GM12878 (cell line): ENCODE measurements at regions not wholly inside any gene's neighbourhood (a gene's known extent, or its start where the extent isn't known, plus 50 kb on each side); places are given as distances from the start of the nearest gene placed in this dataset.

Experiments used
- ATAC-seq: fragments of 200-7000 bp; cut with Tn5 transposase; 3 replicates; pipeline ENCODE4 v1.9.1; 2020; ENCODE audit warnings: mild to moderate bottlenecking, moderate library complexity
- BruUV-seq: library from RNA; stranded (reverse); fragments of 400-500 nt; replicated peaks from 2 replicates; lab custom pipeline; 2021; lab: Mats Ljungman, UMichigan
- CTCF ChIA-PET: fragments of 300-600 bp; sonication (Branson Sonifier 250); formaldehyde crosslinking; extraction: SDS; loops from one replicate; lab custom pipeline; 2021; ENCODE audit warnings: inconsistent platforms; lab: Yijun Ruan, JAX
- POLR2A ChIA-PET: fragments of 350-600 bp; formaldehyde crosslinking; extraction: SDS; loops from one replicate; lab custom pipeline; 2021; ENCODE audit warnings: inconsistent platforms; lab: Charles Lee
- RAD21 ChIA-PET: fragments of 300-600 bp; sonication (Branson Sonifier 250); formaldehyde crosslinking; loops from one replicate; lab custom pipeline; 2023; ENCODE audit warnings: antibody characterized with exemption; ENCODE audit not compliant: unreplicated experiment; lab: Charles Lee
- SMC1A ChIA-PET: fragments of 300-600 bp; sonication (Branson Sonifier 250); formaldehyde crosslinking; loops from one replicate; lab custom pipeline; 2023; ENCODE audit not compliant: unreplicated experiment, uncharacterized antibody; lab: Charles Lee
- DNase-seq: peaks from one replicate; pipeline ENCODE4 v3.0.0-alpha.2; 2011; ENCODE audit warnings: low read depth, low spot score
- FAIRE-seq: peaks from 3 replicates; lab custom pipeline; 2011; peaks lifted over from hg19 to GRCh38; lab: Jason Lieb, UNC
- H2AFZ ChIP-seq: 2 replicates; pipeline ENCODE4 v1.6.0; 2011; ENCODE audit warnings: low read depth, low read length, control low read depth; ENCODE audit not compliant: control insufficient read depth
- H3K27ac ChIP-seq: 2 replicates; pipeline ENCODE4 v1.5.1; 2011; ENCODE audit warnings: control low read depth; ENCODE audit not compliant: control insufficient read depth, insufficient read depth
- H3K27me3 ChIP-seq, 2 experiments: replicated peaks in 1 of 2; 2 replicates each; pipeline versions ENCODE4 v1.6.0 to v1.6.1; 2011; ENCODE audit warnings: low read length in 1 of 2; ENCODE audit not compliant: control insufficient read depth in 2 of 2, insufficient read depth in 2 of 2
- H3K36me3 ChIP-seq, 2 experiments: 2 replicates each; pipeline ENCODE4 v1.5.1; 2011; ENCODE audit warnings: low read length in 1 of 2; ENCODE audit not compliant: control insufficient read depth in 2 of 2, insufficient read depth in 2 of 2
- H3K4me1 ChIP-seq: 2 replicates; pipeline ENCODE4 v1.6.1; 2011; ENCODE audit warnings: mild to moderate bottlenecking, low read length, moderate library complexity, mixed read lengths; ENCODE audit not compliant: control insufficient read depth, insufficient read depth
- H3K4me2 ChIP-seq: 2 replicates; pipeline ENCODE4 v1.6.0; 2011; ENCODE audit warnings: control low read depth; ENCODE audit not compliant: control insufficient read depth, insufficient read depth
- H3K4me3 ChIP-seq: fragments of 200-600 bp; sonication (generic); 2 replicates; pipeline ENCODE4 v1.5.1; 2016
- H3K79me2 ChIP-seq: 2 replicates; pipeline ENCODE4 v1.6.0; 2011; ENCODE audit warnings: low read length; ENCODE audit not compliant: control insufficient read depth, insufficient read depth
- H3K9ac ChIP-seq: 2 replicates; pipeline ENCODE4 v1.8.0; 2011; ENCODE audit warnings: low read length, control low read depth, mixed read lengths; ENCODE audit not compliant: control insufficient read depth, insufficient read depth
- H3K9me3 ChIP-seq: replicated peaks from 3 replicates; pipeline ENCODE4 v1.5.1; 2011; ENCODE audit warnings: mild to moderate bottlenecking, low read length; ENCODE audit not compliant: control insufficient read depth, insufficient read depth
- H4K20me1 ChIP-seq: 2 replicates; pipeline ENCODE4 v1.6.0; 2011; ENCODE audit not compliant: control insufficient read depth, insufficient read depth
- BHLHE40 ChIP-seq, 2 experiments: fragments of 450-650 bp in 1 of 2; IDR thresholded peaks; 2 replicates each; pipeline ENCODE4 v1.6.1; 2011 to 2017; ENCODE audit warnings: low read depth in 2 of 2, borderline replicate concordance in 1 of 2, improper control_type of control experiment in 1 of 2, low read length in 1 of 2, mild to moderate bottlenecking in 1 of 2
- EED ChIP-seq: sonication (generic); IDR thresholded peaks from 2 replicates; pipeline ENCODE4 v1.6.1; 2016; ENCODE audit warnings: antibody characterized with exemption, low read depth
- NFIC ChIP-seq: IDR thresholded peaks from 2 replicates; pipeline ENCODE4 v1.6.1; 2012; ENCODE audit warnings: low read depth, mild to moderate bottlenecking, inconsistent platforms, low read length, moderate library complexity
- YY1 ChIP-seq: IDR thresholded peaks from 2 replicates; pipeline ENCODE4 v1.6.1; 2011; ENCODE audit warnings: low read depth, mild to moderate bottlenecking, low read length
- WGBS: methylation state at CpG from one replicate; pipeline ENCODE4 v1.1.6; 2016; ENCODE audit warnings: low lambda C conversion rate; ENCODE audit not compliant: insufficient replicate concordance, insufficient coverage; ENCODE audit errors: missing lambda C conversion rate; 5-methylcytosine and 5-hydroxymethylcytosine counted together
- in situ Hi-C: fragments of 300-500 bp; cut with MboI; formaldehyde crosslinking; loops from 9 replicates; pipeline ENCODE4 v1.14.3; 2018; ENCODE audit warnings: mixed read lengths
- intact Hi-C: fragments of 100-400 bp; cut with micrococcal nuclease; formaldehyde crosslinking; loops from one replicate; pipeline ENCODE4 v1.14.2; 2022; ENCODE audit not compliant: unreplicated experiment
- TF ChIP-seq, protein P1 (sequence below): fragments of 450-650 bp; IDR thresholded peaks from 2 replicates; pipeline ENCODE4 v1.6.1; 2017; ENCODE audit warnings: antibody characterized with exemption, mild to moderate bottlenecking, moderate library complexity

DNA sequence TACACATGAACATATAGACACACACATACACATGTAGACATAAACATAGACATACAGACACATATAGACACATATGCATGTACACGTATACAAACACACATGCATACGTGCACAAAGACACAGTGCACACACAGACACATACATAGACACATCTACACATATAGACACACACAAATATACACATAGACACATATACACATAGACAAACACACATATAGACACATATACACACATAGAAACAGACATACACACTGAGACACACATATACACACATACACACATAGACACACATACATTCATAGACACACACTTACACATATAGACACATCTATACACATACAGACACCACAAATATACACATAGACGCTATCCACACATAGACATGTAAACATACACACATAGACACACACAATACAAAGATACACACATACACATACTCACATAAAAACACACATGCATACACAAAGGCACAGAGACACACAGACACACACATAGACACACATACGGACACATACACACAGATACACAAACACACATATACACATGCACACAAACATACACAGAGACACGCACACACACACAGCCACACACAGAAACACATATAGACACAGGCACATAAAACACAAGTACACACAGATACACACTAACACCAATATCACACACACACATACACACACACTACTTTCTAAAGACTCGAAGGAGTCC lies 254.0 kb downstream of the TSHZ3 start:
- no TSS peak for BruUV-seq
- SMC1A ChIA-PET = no interaction called here

More for the DNA sequence above, 254.0 kb downstream of the TSHZ3 start:
- Histone ChIP-seq H3K27ac (no peak overlapping the region), H3K36me3 (no peaks in the 10 kb centered on the region), H2AFZ (no peak overlapping the region), H4K20me1 (no peaks in the 10 kb centered on the region)
- no peak for ATAC-seq
- no peak for FAIRE-seq
- TF ChIP-seq NFIC (no peak), EED (no peak), BHLHE40 (IDR thresholded peaks at IDR 0.05; ENCODE audit: borderline replicate concordance in 1 of 2, low read depth in 2 of 2, low read length in 1 of 2) (no peak), YY1 (no peak)
- TF ChIP-seq, protein P1, sequence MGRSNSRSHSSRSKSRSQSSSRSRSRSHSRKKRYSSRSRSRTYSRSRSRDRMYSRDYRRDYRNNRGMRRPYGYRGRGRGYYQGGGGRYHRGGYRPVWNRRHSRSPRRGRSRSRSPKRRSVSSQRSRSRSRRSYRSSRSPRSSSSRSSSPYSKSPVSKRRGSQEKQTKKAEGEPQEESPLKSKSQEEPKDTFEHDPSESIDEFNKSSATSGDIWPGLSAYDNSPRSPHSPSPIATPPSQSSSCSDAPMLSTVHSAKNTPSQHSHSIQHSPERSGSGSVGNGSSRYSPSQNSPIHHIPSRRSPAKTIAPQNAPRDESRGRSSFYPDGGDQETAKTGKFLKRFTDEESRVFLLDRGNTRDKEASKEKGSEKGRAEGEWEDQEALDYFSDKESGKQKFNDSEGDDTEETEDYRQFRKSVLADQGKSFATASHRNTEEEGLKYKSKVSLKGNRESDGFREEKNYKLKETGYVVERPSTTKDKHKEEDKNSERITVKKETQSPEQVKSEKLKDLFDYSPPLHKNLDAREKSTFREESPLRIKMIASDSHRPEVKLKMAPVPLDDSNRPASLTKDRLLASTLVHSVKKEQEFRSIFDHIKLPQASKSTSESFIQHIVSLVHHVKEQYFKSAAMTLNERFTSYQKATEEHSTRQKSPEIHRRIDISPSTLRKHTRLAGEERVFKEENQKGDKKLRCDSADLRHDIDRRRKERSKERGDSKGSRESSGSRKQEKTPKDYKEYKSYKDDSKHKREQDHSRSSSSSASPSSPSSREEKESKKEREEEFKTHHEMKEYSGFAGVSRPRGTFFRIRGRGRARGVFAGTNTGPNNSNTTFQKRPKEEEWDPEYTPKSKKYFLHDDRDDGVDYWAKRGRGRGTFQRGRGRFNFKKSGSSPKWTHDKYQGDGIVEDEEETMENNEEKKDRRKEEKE = no peak
- TF ChIP-seq, all 136 proteins: peak for 0
- no peak overlapping the region for H3K9ac ChIP-seq
- no peak overlapping the region for H3K4me3 ChIP-seq
- H3K4me2 ChIP-seq = no peak overlapping the region
- 51% methylated on average over 6 of the region's 6 CpGs for WGBS
- H3K9me3 ChIP-seq = no peaks in the 10 kb centered on the region
- ChIA-PET POLR2A (no interaction called here), RAD21 (no interaction called here), CTCF (no interaction called here)
- no peaks in the 10 kb centered on the region for H3K79me2 ChIP-seq
- intact Hi-C loops = no loop called here
- no peak for DNase-seq
- no peaks in the 10 kb centered on the region for H3K4me1 ChIP-seq
- H3K27me3 ChIP-seq = no peaks in the 10 kb centered on the region
- in situ Hi-C loops = no loop called here
